Activated CD8-positive, alpha-beta memory T cell treated with anti-CD3 and anti-CD28 coated beads, Interleukin-2, amount 10 ng/mL, durations not matched to agents 7 days and 5 days (primary cell): ENCODE measurements at regions not wholly inside any gene's neighbourhood (a gene's known extent, or its start where the extent isn't known, plus 50 kb on each side); places are given as distances from the start of the nearest gene placed in this dataset.
A peak's percentile ranks its signal among the peaks of the same experiment; 100 is the strongest.

Experiments used
- ATAC-seq: fragments of 150-1000 bp; cut with Tn5 transposase; one replicate; pipeline ENCODE4 v1.10.0; 2021; ENCODE audit warnings: moderate library complexity
- CTCF ChIA-PET: fragments of 350-600 bp; sonication (Branson Sonifier 250); formaldehyde crosslinking; loops from one replicate; lab custom pipeline; 2021; ENCODE audit warnings: antibody characterized with exemption; lab: Charles Lee
- DNase-seq: peaks from one replicate; pipeline ENCODE4 v3.0.0-alpha.2; 2020
- H3K27ac Mint-ChIP-seq: one replicate; pipeline ENCODE4 v1.8.0; 2021; ENCODE audit warnings: mild to moderate bottlenecking, mixed read lengths
- H3K27me3 Mint-ChIP-seq: one replicate; pipeline ENCODE4 v1.8.0; 2021; ENCODE audit warnings: mixed read lengths
- H3K36me3 Mint-ChIP-seq: one replicate; pipeline ENCODE4 v1.8.0; 2021; ENCODE audit warnings: mild to moderate bottlenecking, mixed read lengths
- H3K4me1 Mint-ChIP-seq: one replicate; pipeline ENCODE4 v1.8.0; 2021; ENCODE audit warnings: mixed read lengths
- H3K4me3 Mint-ChIP-seq: one replicate; pipeline ENCODE4 v1.8.0; 2021; ENCODE audit warnings: mild to moderate bottlenecking, moderate library complexity, mixed read lengths
- H3K9me3 Mint-ChIP-seq: one replicate; pipeline ENCODE4 v1.8.0; 2022; ENCODE audit warnings: low read depth, mixed read lengths

- no peak for DNase-seq
- Mint-ChIP-seq H3K9me3 (no peaks in the 10 kb centered on the region), H3K36me3 (peaks cover 4% of the 10 kb centered on the region), H3K4me3 (no peak overlapping the region), H3K27me3 (peaks cover 2% of the 10 kb centered on the region), H3K4me1 (peaks cover 23% of the 10 kb centered on the region), H3K27ac (no peak overlapping the region)
- no peak for ATAC-seq
- CTCF ChIA-PET: interaction anchor here (1.5 kb wide), 1 partner anchor 125 kb away, joined by 4 read pairs; no protein-coding TSS in a partner anchor
Measured at GRCh38 chr9:630817-631216, 210.7 kb upstream of the DMRT1 start.

GRCh38 chr9:631596-631995, 209.9 kb upstream of the DMRT1 start:
- ATAC-seq: peak; percentile 80
- Mint-ChIP-seq H3K36me3 (peaks cover 4% of the 10 kb centered on the region), H3K4me3 (no peak overlapping the region)

DNA sequence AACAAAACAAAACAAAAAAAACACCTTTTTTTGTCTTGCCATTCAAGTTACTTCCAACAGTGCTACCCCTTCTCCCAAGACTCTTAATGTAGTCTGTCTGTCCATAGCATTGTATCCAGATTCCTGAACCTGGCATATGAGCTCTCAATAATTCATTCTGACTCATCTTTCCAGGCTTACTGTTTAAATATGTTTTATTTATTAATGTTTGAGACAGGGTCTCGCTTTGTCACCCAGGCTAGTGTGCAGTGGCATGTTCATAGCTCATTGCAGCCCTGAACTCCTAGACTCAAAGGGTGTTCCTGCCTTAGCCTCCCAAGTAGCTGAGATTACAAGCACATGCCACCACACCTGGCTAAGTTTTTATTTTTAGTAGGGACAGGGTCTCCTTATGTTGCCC, 208.0 kb upstream of the DMRT1 start:
- Mint-ChIP-seq H3K27me3 (no peaks in the 10 kb centered on the region), H3K4me3 (no peak overlapping the region), H3K9me3 (no peaks in the 10 kb centered on the region), H3K36me3 (peaks cover 4% of the 10 kb centered on the region), H3K4me1 (peaks cover 30% of the 10 kb centered on the region), H3K27ac (no peak overlapping the region)
- CTCF ChIA-PET: no interaction called here
- no peak for ATAC-seq
- DNase-seq: no peak

More at GRCh38 chr9:631596-631995, 209.9 kb upstream of the DMRT1 start:
- peak overlapping the region; percentile 31 for H3K27ac Mint-ChIP-seq
- CTCF ChIA-PET: interaction anchor here (0.6 to 1.5 kb wide), 2 partner anchors 25 to 124 kb away, joined by 4 read pairs; no protein-coding TSS in a partner anchor
- H3K27me3 Mint-ChIP-seq: peaks cover 2% of the 10 kb centered on the region
- no peaks in the 10 kb centered on the region for H3K9me3 Mint-ChIP-seq
- DNase-seq: no peak
- peaks cover 23% of the 10 kb centered on the region for H3K4me1 Mint-ChIP-seq

- Mint-ChIP-seq H3K27me3 (no peaks in the 10 kb centered on the region), H3K36me3 (peaks cover 4% of the 10 kb centered on the region), H3K4me3 (no peak overlapping the region), H3K9me3 (no peaks in the 10 kb centered on the region), H3K27ac (no peak overlapping the region), H3K4me1 (peaks cover 20% of the 10 kb centered on the region)
- DNase-seq (no peak), ATAC-seq (no peak)
- CTCF ChIA-PET: interaction anchor here (1.4 to 1.7 kb wide), 2 partner anchors 11 to 120 kb away, joined by 3 to 10 read pairs; no protein-coding TSS in a partner anchor
Measured at GRCh38 chr9:636931-637591, 204.4 kb upstream of the DMRT1 start.

- Mint-ChIP-seq H3K36me3 (peaks cover 4% of the 10 kb centered on the region), H3K27ac (peak overlapping the region; percentile 35), H3K9me3 (no peaks in the 10 kb centered on the region), H3K27me3 (no peaks in the 10 kb centered on the region), H3K4me3 (no peak overlapping the region), H3K4me1 (peaks cover 20% of the 10 kb centered on the region)
- CTCF ChIA-PET: interaction anchor here (1.0 to 1.7 kb wide), 3 partner anchors 10 to 119 kb away, joined by 3 to 10 read pairs (median 3); no protein-coding TSS in a partner anchor
- ATAC-seq: peak; percentile 84
- DNase-seq: no peak
Measured at GRCh38 chr9:638152-638551, 203.3 kb upstream of the DMRT1 start.

DNA sequence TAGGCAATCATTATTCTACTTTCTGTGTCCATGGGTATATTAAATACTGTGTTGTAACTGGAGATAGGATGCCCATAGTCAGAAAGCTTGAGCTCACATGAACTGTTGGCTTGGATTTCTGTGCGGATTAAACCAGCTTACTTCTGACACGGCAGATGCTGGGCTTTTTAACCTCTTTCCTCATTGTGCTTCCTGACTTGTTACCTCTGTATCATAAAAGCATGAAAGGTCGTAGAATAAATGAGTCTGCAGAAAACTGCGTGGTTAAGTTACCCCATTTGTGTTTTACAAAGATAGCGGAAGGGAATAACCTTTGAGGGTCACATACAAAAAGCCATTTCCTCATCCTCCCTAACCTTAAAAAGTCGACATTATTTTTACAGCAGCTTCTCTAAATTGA, 199.5 kb upstream of the DMRT1 start:
- no peak overlapping the region for H3K4me3 Mint-ChIP-seq
- no peaks in the 10 kb centered on the region for H3K27me3 Mint-ChIP-seq
- CTCF ChIA-PET: interaction anchor here (1.4 kb wide), 1 partner anchor 26 kb away, joined by 5 read pairs; no protein-coding TSS in a partner anchor
- H3K36me3 Mint-ChIP-seq: no peaks in the 10 kb centered on the region
- no peak for ATAC-seq
- peak overlapping the region; percentile 78 for H3K27ac Mint-ChIP-seq
- H3K4me1 Mint-ChIP-seq: peaks cover 20% of the 10 kb centered on the region
- H3K9me3 Mint-ChIP-seq: no peaks in the 10 kb centered on the region
- DNase-seq: no peak

DNA sequence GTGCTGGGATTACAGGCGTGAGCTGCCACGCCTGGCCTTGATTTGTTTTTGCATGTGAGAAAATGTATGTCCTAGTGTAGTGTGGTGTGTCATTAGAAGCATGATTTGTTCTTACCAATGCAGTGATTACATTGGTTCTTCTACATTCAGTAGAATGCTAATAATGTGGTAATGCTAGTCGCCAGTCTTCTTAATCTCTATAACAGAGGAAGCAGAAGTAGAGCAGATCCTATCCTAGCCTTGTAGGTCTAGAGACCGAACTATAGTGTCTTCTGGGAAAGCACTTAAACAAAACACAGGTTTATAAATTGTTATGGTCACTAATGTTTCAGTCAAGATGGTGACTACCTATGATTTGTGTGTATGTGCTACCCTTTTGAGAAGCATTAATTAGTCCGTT, 197.5 kb upstream of the DMRT1 start:
- Mint-ChIP-seq H3K4me1 (peaks cover 8% of the 10 kb centered on the region), H3K4me3 (no peak overlapping the region), H3K27me3 (no peaks in the 10 kb centered on the region), H3K36me3 (no peaks in the 10 kb centered on the region), H3K9me3 (no peaks in the 10 kb centered on the region), H3K27ac (no peak overlapping the region)
- ATAC-seq (no peak), DNase-seq (no peak)
- CTCF ChIA-PET: no interaction called here

- DNase-seq: no peak
- no peak for ATAC-seq
- Mint-ChIP-seq H3K4me1 (peaks cover 17% of the 10 kb centered on the region), H3K4me3 (no peak overlapping the region), H3K9me3 (no peaks in the 10 kb centered on the region), H3K27ac (no peak overlapping the region), H3K36me3 (no peaks in the 10 kb centered on the region), H3K27me3 (no peaks in the 10 kb centered on the region)
- CTCF ChIA-PET: interaction anchor here (3.5 kb wide), 1 partner anchor 10 kb away, joined by 10 read pairs; no protein-coding TSS in a partner anchor
Measured at GRCh38 chr9:647522-647921, 194.0 kb upstream of the DMRT1 start.

DNA sequence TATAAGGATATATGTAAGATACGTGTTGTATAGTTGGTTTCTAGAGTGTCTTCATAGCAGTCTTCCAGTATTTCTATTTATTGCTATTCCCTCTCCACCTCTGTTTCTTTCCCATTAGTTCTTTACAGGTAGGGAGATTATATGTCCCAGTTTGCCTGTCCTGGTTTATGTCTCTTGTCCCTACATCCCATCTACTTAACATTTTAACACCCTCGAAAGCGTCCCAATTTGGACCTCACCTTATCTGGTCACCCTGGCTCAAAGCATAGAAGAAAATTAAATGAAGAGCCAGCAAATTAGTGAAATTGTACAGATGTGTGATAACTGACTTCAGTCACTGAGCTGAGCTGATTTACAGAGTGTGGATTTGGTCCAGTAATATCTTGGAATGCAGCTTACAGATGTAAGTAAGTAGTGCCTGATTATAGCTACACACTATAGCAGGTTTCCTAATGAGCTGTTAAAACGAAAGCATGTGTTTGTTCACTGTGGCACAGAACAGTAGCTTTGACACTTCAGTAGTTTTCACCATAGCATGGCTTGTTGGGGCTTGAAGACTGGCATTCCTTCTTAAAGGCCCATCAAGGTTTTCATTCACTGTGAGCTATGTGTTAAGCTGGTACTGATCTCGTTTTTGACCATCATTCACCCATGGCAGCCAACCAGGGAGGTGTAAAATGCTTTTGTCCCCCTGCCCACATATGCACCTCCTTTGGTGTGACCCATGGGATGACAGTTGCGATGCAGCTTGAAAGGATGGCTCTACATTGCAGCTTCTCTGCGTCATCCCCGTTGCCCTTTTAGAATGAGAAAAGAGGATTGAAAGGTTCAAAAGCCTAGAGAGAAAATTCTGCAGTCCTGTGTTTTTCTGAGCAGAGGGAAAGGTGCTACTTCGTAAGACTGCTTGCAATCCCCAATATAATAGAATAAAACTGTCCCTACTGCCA, 192.1 kb upstream of the DMRT1 start:
- peaks cover 35% of the 10 kb centered on the region for H3K4me1 Mint-ChIP-seq
- no peak overlapping the region for H3K27ac Mint-ChIP-seq
- DNase-seq (no peak), ATAC-seq (no peak)
- H3K27me3 Mint-ChIP-seq: no peaks in the 10 kb centered on the region
- CTCF ChIA-PET: interaction anchor here (0.8 to 3.5 kb wide), 7 partner anchors 10 to 355 kb away, joined by 3 to 10 read pairs (median 3); no protein-coding TSS in a partner anchor
- H3K4me3 Mint-ChIP-seq: no peak overlapping the region
- H3K9me3 Mint-ChIP-seq: no peaks in the 10 kb centered on the region
- H3K36me3 Mint-ChIP-seq: no peaks in the 10 kb centered on the region

DNA sequence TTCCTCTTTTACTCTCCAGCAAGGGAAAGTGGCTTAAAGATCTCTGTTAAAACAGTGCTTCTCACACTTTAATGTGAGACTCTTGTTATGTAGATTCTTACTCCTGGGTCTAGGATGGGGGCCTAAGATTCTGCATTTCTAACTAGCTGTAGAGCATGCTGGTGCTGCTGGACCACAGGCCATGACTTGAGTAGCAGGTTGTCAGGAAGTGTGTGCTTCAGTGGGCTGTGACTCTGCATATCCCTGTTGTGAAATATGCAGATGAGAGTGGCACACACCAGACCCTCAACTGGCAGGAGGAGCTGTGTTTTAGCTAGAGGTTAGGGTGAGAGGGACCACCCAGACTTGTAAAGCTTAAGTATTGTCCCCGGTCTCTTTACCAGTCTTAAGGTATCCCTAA, 191.1 kb upstream of the DMRT1 start:
- H3K4me3 Mint-ChIP-seq: peak overlapping the region; percentile 40
- peaks cover 37% of the 10 kb centered on the region for H3K4me1 Mint-ChIP-seq
- no peaks in the 10 kb centered on the region for H3K36me3 Mint-ChIP-seq
- DNase-seq: peak; percentile 56
- no peaks in the 10 kb centered on the region for H3K9me3 Mint-ChIP-seq
- CTCF ChIA-PET: interaction anchor here (1.1 to 1.5 kb wide), 4 partner anchors 27 to 114 kb away, joined by 3 to 5 read pairs (median 4); no protein-coding TSS in a partner anchor
- peak; percentile 85 for ATAC-seq
- H3K27me3 Mint-ChIP-seq: no peaks in the 10 kb centered on the region
- H3K27ac Mint-ChIP-seq: peak overlapping the region; percentile 81

DNA sequence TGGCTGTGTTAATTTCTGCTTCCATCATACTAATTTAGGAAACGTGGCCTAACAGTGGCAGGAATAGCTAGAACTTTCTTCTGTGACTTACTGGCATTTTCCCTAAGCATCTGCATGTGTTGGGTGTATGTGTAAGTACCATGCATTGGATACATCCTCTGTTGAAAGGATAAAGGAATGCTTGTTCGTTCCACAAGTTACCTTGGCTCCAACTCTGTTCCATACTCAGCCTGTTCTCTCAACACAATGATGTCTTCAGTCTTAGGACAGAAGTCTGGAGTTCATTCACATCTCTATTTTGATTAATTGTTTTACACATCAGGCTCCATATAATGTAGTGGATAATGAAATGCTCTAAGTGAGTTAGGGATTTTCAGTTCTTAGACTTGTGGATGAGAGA, 190.1 kb upstream of the DMRT1 start:
- Mint-ChIP-seq H3K27ac (no peak overlapping the region), H3K36me3 (no peaks in the 10 kb centered on the region), H3K4me1 (peaks cover 37% of the 10 kb centered on the region), H3K27me3 (no peaks in the 10 kb centered on the region), H3K9me3 (no peaks in the 10 kb centered on the region), H3K4me3 (no peak overlapping the region)
- no peak for DNase-seq
- CTCF ChIA-PET: no interaction called here
- no peak for ATAC-seq

DNA sequence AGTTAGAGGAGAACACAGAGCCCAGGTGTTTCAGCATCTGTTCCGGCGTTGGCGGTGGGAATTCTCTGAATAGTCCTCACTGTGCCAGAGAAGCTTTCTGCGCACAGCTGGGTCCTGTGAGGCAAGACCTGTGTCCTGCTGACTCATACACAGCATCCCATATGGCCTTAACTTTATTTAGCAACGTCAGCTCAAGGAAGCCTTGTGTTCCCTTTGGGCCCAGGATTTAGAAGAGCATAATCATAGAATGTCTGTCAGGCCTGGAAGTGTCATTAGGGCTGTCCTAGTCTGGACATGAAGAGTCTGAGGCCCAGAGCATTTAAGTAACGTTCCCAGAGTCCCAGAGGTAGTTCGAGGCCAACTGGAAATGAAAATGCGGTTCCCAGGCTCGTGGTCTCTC, 188.6 kb upstream of the DMRT1 start:
- no peaks in the 10 kb centered on the region for H3K9me3 Mint-ChIP-seq
- H3K27ac Mint-ChIP-seq: no peak overlapping the region
- no peak for DNase-seq
- H3K27me3 Mint-ChIP-seq: peaks cover 6% of the 10 kb centered on the region
- no peaks in the 10 kb centered on the region for H3K36me3 Mint-ChIP-seq
- H3K4me3 Mint-ChIP-seq: no peak overlapping the region
- H3K4me1 Mint-ChIP-seq: peaks cover 42% of the 10 kb centered on the region
- ATAC-seq: no peak
- CTCF ChIA-PET: no interaction called here

GRCh38 chr9:653421-653820, 188.1 kb upstream of the DMRT1 start:
- ATAC-seq (no peak), DNase-seq (no peak)
- Mint-ChIP-seq H3K27me3 (peaks cover 8% of the 10 kb centered on the region), H3K27ac (peak overlapping the region; percentile 47), H3K4me3 (no peak overlapping the region), H3K4me1 (peaks cover 42% of the 10 kb centered on the region), H3K9me3 (no peaks in the 10 kb centered on the region), H3K36me3 (no peaks in the 10 kb centered on the region)
- CTCF ChIA-PET: no interaction called here
